Activated CD8-positive, alpha-beta memory T cell treated with anti-CD3 and anti-CD28 coated beads for 4 hours (primary cell): ENCODE measurements at regions not wholly inside any gene's neighbourhood (a gene's known extent, or its start where the extent isn't known, plus 50 kb on each side); places are given as distances from the start of the nearest gene placed in this dataset.

Experiments used
- DNase-seq, 2 donors: peaks; one replicate each; pipeline ENCODE4 v3.0.0-alpha.2; 2020; ENCODE audit warnings: low read depth in 2 of 2

DNA sequence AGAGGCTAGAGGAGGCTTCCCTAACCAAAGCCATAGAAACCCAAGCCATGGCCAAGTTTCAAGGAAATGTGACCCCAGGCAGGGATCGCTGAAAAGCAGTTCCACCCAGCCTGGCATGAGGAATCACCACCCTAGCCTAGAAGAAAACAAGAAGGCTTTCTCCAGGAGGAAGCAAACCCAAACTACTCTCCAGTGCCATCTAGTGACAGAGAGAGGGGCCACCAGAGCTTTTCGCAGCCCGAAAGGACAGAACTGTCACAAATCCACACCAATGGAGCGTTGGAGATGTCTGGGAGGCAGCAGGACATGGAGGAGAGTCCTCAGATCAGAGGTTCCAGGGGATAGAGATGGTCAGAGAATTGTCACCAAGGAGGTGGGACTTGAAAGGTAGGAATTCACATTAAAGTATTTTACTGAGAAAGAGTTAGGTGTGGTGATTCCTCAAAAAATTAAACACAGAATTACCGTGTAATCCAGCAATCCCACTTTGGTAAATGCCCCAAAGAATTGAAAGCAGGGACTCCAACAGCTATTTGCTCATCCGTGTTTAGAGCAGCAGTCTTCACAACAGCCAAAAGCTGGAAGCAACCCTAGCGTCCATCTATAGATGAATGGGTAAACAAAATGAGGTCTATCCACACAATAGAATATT is 67.3 kb upstream of the NUP50 start:
- DNase-seq: peak in 1 of 2 donors; percentile 2

DNA sequence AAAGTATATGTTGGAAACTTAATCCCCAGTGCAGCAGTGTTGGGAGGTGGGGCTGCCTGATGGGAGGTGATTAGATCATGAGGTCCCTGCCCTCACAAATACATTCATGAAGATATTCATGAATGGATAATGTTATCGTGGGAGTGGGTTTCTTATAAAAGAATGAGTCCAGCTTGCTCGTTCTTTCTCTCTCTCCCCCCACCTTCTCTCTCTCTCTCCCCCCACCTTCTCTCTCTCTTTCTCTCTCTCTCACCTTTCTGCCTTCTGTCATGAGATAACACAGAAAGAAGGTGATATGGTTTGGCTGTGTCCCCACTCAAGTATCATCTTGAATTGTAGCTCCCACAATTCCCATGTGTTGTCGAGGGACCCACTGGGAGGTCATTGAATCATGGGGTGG is 66.7 kb upstream of the NUP50 start:
- no peak for DNase-seq

DNA sequence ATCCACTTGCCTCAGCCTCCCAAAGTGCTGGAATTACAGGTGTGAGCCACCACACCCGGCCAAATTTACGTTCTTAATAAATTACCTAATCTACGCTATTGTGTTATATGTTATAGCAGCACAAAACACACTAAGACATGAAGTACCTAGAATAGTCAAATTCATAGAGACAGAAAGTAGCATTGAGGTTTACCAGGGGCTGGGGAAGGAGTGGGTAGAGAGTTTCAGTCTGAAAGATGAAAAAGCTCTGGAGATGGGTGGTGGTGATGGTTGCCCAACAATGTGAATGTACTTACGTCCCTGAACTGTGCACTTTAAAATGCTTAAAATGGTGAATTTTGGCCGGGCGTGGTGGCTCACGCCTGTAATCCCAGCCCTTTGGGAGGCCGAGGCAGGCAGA is 65.7 kb upstream of the NUP50 start:
- DNase-seq: no peak

DNA sequence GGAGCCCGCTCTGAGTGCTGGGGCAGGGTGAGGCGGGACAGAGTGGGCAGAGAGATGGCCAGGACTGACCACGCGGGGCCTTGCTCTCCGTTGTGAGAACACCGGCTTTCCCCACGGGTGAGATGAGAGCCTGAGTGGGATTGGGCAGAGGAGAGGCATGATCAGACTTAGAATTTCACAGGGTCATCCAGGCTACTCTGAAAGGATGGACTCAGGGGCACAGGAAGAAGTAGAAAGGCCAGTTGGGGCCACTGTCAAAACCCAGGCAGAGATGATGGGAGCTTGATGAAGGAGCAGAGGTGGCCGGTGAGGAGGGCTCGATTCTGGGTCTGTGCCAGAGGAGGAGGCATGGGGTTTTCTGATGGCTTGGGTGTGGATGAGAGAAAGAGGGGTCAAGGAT is 63.8 kb upstream of the NUP50 start:
- DNase-seq: no peak

DNA sequence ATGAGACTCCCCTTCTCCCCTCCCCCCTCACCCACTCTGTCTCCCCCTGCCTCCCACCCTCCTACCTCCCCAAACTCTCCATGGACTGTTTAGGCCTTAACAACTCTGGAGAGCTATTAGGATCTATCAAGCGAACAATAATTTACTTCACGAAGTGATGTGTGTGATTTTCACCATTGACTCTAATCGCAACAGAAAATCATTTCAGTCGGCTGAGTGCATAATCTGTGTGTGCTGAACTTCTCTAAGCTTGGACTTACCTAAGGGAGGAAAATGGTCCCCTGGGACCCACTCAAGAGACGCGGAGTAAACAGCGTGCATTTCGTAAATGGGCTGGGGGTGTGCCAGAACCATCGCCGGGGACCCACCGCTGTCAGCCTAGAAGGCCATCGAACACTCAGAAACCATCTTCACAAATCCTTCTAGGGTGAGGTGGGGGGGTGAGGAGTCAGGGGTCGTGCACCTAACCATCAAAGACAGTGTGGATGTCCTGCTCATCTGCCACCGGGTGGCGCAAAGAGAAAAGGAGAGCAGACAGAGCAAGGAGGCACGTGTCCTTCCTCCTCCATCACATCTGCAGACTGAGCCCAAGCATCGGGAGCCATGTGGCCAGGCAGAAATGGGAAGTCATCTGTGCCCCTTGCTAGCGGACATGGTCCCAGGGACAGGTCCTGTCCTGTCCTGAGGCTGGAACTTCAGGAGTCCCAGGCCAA is 62.1 kb upstream of the NUP50 start:
- no peak for DNase-seq

DNA sequence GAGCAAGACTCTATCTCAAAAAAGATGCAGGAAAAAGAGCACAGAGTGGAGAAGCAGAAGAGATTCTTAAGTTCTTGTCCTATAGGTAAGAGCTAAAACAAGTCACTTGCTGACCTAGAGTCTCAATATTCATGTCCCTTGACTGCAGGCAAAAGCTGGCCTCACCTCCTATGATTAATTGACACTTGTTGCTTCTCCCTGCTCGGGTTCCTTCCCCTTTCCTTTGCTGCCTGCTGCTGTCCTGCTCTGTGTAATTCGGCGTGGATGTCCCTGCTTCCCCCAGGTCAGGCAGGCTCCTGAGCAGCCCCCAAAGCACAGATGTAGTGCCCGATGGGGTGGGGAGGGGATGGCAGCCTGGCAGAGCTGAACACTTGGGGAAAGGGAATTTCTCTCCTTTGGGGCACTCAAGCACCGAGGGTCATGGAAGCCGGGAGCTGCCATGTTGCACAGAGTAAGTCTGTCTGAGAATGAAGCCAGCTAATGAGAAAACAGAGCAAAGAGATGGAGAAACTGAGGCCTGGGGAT is 60.8 kb upstream of the NUP50 start:
- no peak for DNase-seq

DNA sequence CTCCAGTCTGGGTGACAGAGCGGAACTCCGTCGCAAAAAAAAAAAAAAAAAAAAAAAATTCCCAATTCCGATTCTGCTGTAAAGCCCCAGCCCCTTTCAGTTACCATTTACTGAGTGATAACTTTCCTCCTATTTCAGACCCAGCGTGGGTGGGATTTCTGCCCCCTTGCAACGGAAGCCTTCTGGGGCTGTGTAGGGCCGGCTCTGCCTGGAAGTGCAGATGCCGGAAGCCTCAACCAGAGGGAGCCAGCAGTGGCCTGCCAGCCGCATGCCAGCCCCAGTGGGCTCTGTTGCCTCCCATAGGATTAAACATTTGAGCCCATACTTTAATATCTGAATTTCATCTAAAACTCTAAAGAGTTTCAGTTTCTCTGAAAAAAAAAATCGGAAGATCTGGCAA is 60.0 kb upstream of the NUP50 start:
- DNase-seq: no peak

DNA sequence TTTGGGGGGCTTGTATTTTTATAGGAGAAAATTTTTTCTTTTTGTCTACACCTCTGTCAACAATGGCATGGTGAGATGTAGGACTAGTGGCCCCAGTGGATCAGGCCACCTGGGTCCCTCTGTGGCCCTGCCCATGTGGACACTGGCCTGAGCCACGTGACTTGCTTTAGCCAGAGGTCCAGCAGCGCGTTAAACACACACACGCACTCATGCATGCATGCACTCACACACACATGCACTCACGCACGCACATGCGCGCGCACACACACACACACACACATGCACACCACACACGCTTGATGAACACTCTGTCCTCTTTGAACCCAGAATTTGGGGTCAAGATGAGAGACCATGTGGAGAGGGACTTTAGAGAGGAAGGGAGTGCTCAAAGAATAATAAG is 59.4 kb upstream of the NUP50 start:
- DNase-seq: no peak

DNA sequence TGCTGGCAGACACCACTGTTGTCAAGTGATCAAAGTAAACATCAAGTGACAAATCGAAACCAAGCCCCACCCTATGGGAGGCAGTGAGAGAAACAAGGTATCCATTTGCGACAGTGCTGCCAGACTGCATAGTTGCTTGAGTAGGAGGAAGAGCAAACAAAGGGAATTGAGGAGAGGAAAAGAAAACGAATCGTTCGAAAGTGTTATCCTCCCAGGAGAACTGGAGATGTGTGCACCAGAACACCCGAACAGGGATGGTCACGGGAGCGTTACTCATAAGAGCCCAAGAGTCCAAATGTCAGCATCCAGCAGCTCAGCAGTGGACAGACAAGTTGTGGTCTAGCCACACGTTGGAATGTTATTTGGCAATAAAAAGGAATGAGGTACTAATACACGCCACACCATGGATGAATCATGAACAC is 58.4 kb upstream of the NUP50 start:
- DNase-seq: no peak

DNA sequence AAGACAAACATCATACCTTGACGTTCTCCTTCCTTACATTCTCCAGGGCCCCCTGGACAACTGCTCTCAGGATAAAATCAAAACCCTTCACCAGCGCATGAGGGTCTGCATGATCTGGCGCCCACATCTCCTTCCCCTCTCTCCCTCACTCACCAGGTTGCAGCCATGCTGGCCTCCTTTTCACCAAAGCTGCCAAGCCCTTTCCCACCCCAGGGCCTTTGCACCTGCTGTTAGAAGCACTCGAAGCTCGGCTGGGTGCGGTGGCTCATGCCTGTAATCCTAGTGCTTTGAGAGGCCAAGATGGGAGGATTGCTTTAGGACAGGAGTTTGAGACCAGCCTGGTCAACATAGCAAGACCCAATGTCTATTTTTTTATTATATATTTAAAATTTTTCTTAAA is 56.1 kb upstream of the NUP50 start:
- no peak for DNase-seq

DNA sequence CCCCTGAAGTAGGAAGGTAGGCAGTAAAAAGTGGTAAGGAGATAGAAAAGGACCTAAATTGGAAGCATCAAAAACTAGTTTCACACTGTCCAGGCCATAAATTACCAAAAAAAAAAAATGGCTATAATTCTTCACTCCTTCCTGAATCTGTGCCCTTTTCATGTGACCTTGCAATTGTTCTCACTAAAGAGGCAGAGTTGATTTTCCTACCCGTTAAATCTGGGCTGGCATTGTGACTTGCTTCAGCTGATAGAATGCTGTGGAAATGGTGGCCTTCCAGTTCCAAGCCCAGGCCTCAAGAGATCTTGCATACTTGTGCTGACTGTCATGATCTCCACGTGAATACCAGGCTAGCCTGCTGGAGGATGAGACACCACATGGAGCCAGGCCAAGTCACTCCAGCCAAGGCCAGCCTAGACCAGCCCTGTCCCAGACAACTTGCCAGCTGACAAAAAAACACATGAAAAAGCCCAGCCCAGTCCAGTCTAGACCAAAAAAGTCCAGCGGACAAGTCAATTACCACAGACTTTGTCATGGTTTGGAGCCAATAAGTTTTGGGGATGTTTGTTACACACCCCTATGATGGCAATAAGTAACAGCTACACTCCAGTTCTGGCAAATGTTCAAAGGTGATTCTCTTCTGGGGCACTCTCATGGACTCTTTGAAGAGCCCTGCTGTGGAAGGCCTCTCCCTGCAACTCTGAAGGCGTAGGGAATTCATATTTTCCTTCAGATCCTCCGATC is 51.4 kb upstream of the NUP50 start:
- DNase-seq: no peak
